ENCODE measurements at regions not wholly inside any gene's neighbourhood (a gene's known extent, or its start where the extent isn't known, plus 50 kb on each side); places are given as distances from the start of the nearest gene placed in this dataset.

DNA sequence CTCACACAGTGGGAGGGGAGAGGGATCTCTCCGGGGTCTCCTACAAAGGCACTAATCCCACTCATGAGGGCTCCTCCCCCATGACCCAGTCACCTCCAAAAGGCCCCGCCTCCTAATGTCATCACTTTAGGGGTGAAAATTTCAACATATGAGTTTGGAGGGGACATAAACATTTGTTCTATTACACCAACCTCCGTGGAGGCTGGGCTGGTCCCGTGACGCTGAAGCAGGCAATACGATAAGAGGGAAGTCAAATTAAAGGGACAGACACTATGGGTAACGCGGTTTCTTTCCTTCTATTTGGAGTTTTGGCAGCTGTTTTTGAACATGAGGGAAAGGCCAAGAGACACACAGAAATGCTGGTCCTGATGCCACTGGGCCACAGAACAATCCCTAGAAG, 175.7 kb upstream of the VASH1 start:
- TF ChIP-seq, protein P1, sequence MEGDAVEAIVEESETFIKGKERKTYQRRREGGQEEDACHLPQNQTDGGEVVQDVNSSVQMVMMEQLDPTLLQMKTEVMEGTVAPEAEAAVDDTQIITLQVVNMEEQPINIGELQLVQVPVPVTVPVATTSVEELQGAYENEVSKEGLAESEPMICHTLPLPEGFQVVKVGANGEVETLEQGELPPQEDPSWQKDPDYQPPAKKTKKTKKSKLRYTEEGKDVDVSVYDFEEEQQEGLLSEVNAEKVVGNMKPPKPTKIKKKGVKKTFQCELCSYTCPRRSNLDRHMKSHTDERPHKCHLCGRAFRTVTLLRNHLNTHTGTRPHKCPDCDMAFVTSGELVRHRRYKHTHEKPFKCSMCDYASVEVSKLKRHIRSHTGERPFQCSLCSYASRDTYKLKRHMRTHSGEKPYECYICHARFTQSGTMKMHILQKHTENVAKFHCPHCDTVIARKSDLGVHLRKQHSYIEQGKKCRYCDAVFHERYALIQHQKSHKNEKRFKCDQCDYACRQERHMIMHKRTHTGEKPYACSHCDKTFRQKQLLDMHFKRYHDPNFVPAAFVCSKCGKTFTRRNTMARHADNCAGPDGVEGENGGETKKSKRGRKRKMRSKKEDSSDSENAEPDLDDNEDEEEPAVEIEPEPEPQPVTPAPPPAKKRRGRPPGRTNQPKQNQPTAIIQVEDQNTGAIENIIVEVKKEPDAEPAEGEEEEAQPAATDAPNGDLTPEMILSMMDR (IDR thresholded peaks at IDR 0.05), result no peak
- no peak for TF ChIP-seq POLR2A (IDR thresholded peaks at IDR 0.05)
- Histone ChIP-seq H3K27me3 (no peaks in the 10 kb centered on the region), H3K9me3 (no peaks in the 10 kb centered on the region), H3K4me1 (no peaks in the 10 kb centered on the region), H3K36me3 (no peaks in the 10 kb centered on the region), H3K4me3 (no peak overlapping the region), H3K27ac (no peak overlapping the region)
- no peak for DNase-seq (ENCODE audit: low spot score in 2 of 2)
- intact Hi-C loops (cut with DNase I; ENCODE audit: low total_unique reads), result no loop called here

DNA sequence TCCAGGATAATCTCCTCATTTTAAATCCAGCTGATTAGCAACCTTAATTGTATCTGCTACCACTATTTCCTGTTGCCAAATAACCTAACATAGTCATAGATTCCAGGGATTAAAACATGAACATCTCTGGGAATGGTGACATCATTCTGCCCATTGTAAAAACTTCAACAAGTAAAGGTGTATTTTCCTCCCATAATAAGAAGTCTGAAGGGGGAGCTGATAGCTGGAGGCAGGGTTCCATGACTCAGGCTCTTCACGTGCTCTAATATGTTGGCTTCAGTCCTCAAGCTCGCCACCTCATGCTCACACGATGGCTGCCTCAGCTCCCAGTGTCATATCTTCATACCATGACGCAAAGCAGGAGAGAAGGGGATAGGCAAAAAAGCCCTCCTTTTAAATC, 172.0 kb upstream of the VASH1 start:
- no peaks in the 10 kb centered on the region for H3K4me1 ChIP-seq
- H3K9me3 ChIP-seq, result no peaks in the 10 kb centered on the region
- no peaks in the 10 kb centered on the region for H3K27me3 ChIP-seq
- no peaks in the 10 kb centered on the region for H3K36me3 ChIP-seq
- H3K27ac ChIP-seq, result no peak overlapping the region
- TF ChIP-seq POLR2AphosphoS5 (IDR thresholded peaks at IDR 0.05) (no peak), POLR2A (IDR thresholded peaks at IDR 0.05) (no peak)
- TF ChIP-seq, protein P1 (IDR thresholded peaks at IDR 0.05), result no peak
- intact Hi-C loops (cut with DNase I; ENCODE audit: low total_unique reads), result no loop called here
- DNase-seq (ENCODE audit: low spot score in 2 of 2), result no peak
- no peak overlapping the region for H3K4me3 ChIP-seq

DNA sequence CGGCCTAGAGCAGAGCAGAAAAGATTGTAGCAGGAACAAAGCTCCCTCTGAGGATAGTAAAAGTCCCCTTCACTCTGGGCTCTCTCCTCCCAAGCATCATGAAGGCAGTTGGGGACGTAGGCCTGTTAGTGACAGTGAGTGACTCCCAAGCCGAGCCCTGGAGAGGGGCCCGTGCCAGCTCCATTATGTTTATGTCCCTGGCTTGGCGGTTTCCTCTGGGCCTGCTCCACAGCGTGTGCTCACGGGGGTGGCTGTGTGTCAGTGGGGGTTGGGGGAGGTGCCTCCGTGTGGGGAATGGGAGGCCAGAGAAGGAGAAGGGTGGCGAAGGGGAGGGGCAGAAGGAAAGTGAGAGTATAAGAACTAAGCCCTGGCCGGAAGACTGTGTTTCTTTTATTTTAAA, 170.0 kb upstream of the VASH1 start:
- no peak overlapping the region for H3K4me3 ChIP-seq
- H3K9me3 ChIP-seq, result no peaks in the 10 kb centered on the region
- H3K27me3 ChIP-seq, result no peaks in the 10 kb centered on the region
- TF ChIP-seq POLR2A (IDR thresholded peaks at IDR 0.05), result no peak
- TF ChIP-seq, protein P1 (IDR thresholded peaks at IDR 0.05), result no peak
- no peaks in the 10 kb centered on the region for H3K4me1 ChIP-seq
- no peak for DNase-seq (ENCODE audit: low spot score in 2 of 2)
- intact Hi-C loops (cut with DNase I; ENCODE audit: low total_unique reads), result no loop called here
- H3K36me3 ChIP-seq, result no peaks in the 10 kb centered on the region
- no peak overlapping the region for H3K27ac ChIP-seq

DNA sequence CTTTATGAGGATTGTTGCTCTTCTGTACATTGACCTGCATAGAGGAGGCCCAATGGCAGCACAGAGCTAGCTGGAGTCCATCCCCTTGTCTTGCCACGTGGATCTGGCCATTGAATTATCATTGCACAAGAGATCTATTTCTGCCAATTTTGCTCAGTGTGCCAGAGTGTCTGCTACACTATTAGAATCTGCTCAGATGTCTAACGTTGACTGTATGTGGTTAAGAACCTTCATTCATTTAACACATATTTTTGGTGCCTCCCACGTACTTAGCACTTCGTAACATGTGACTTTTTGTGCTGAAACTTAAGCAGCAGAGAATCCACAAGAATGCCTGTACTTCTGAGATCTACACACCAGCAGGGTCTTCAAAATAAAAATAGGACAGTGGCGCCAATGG, 166.0 kb upstream of the VASH1 start:
- Histone ChIP-seq H3K27ac (no peak overlapping the region), H3K36me3 (no peaks in the 10 kb centered on the region), H3K4me1 (no peaks in the 10 kb centered on the region), H3K9me3 (no peaks in the 10 kb centered on the region), H3K27me3 (no peaks in the 10 kb centered on the region), H3K4me3 (no peak overlapping the region)
- no peak for DNase-seq (ENCODE audit: low spot score in 2 of 2)
- TF ChIP-seq POLR2AphosphoS5 (IDR thresholded peaks at IDR 0.05) (no peak), POLR2A (IDR thresholded peaks at IDR 0.05) (no peak)
- TF ChIP-seq, protein P1 (IDR thresholded peaks at IDR 0.05), result no peak
- intact Hi-C loops (cut with DNase I; ENCODE audit: low total_unique reads), result no loop called here

- no peaks in the 10 kb centered on the region for H3K36me3 ChIP-seq
- no peaks in the 10 kb centered on the region for H3K9me3 ChIP-seq
- intact Hi-C loops (cut with DNase I; ENCODE audit: low total_unique reads), result no loop called here
- no peaks in the 10 kb centered on the region for H3K4me1 ChIP-seq
- H3K27me3 ChIP-seq, result no peaks in the 10 kb centered on the region
- DNase-seq (ENCODE audit: low spot score in 2 of 2), result no peak
- no peak overlapping the region for H3K4me3 ChIP-seq
- no peak for TF ChIP-seq POLR2A (IDR thresholded peaks at IDR 0.05)
- no peak for TF ChIP-seq POLR2AphosphoS5 (IDR thresholded peaks at IDR 0.05)
- TF ChIP-seq, protein P1 (IDR thresholded peaks at IDR 0.05), result no peak
- H3K27ac ChIP-seq, result no peak overlapping the region
Measured at GRCh38 chr14:76597387-76597786, 163.9 kb upstream of the VASH1 start.

All from breast epithelium (tissue), 4 donors.